HEK293 (cell line): ENCODE measurements at regions not wholly inside any gene's neighbourhood (a gene's known extent, or its start where the extent isn't known, plus 50 kb on each side); places are given as distances from the start of the nearest gene placed in this dataset.

Experiments used
- CTCF ChIA-PET: fragments of 350-600 bp; formaldehyde crosslinking; extraction: SDS; loops from one replicate; lab custom pipeline; 2021; ENCODE audit warnings: antibody characterized with exemption; lab: Yijun Ruan, JAX
- POLR2A ChIA-PET: fragments of 300-600 bp; formaldehyde crosslinking; extraction: SDS; loops from one replicate; lab custom pipeline; 2020; ENCODE audit warnings: antibody characterized with exemption, inconsistent platforms; lab: Yijun Ruan, JAX
- H3K27ac ChIP-seq: fragments of 200-500 bp; sonication (Bioruptor generic); 2 replicates; pipeline ENCODE4 v1.5.1; 2014; ENCODE audit warnings: low read depth, low read length, control low read depth, inconsistent platforms; ENCODE audit errors: extremely low read depth
- H3K36me3 ChIP-seq, 2 experiments: fragments of 200-500 bp in 1 of 2; sonication (Bioruptor generic) in 1 of 2; 1 replicate in 1 of 2; 2 replicates in 1 of 2; pipeline ENCODE4 v1.5.1; 2014 to 2017; ENCODE audit warnings: inconsistent platforms in 2 of 2, low read length in 2 of 2; ENCODE audit not compliant: control insufficient read depth in 2 of 2, insufficient read depth in 1 of 2
- H3K4me1 ChIP-seq: fragments of 200-500 bp; sonication (Bioruptor generic); 2 replicates; pipeline ENCODE4 v1.5.1; 2014; ENCODE audit warnings: mild to moderate bottlenecking, low read length, inconsistent platforms; ENCODE audit not compliant: control insufficient read depth, insufficient read depth
- H3K4me3 ChIP-seq: 2 replicates; pipeline ENCODE4 v1.5.1; 2011; ENCODE audit warnings: low read depth, mild to moderate bottlenecking, control low read depth, low read length, moderate library complexity
- H3K9me3 ChIP-seq: fragments of 200-500 bp; sonication (Bioruptor generic); 2 replicates; pipeline ENCODE4 v1.5.1; 2014; ENCODE audit warnings: low read depth, low read length, inconsistent platforms; ENCODE audit not compliant: control insufficient read depth, insufficient read depth
- ELK4 ChIP-seq: IDR thresholded peaks from 2 replicates; pipeline ENCODE4 v1.6.1; 2011; ENCODE audit warnings: mild to moderate bottlenecking, low read depth, low read length, borderline replicate concordance
- HIC1 ChIP-seq: fragments of 450-650 bp; formaldehyde crosslinking; IDR thresholded peaks from 2 replicates; pipeline ENCODE4 v1.5.1; 2016; ENCODE audit warnings: missing biosample characterization, missing genetic modification characterization
- MEIS1 ChIP-seq: sonication (generic); formaldehyde crosslinking; IDR thresholded peaks from 2 replicates; pipeline ENCODE4 v1.8.1; 2022; ENCODE audit warnings: missing genetic modification reagents, mild to moderate bottlenecking, borderline replicate concordance
- MZF1 ChIP-seq: fragments of 450-650 bp; formaldehyde crosslinking; IDR thresholded peaks from 2 replicates; pipeline ENCODE4 v1.5.1; 2017; ENCODE audit warnings: missing biosample characterization, missing genetic modification characterization, borderline replicate concordance
- YY2 ChIP-seq: fragments of 450-650 bp; formaldehyde crosslinking; IDR thresholded peaks from 2 replicates; pipeline ENCODE4 v1.5.1; 2016; ENCODE audit warnings: missing biosample characterization, missing genetic modification characterization
- ZBTB10 ChIP-seq: fragments of 450-650 bp; formaldehyde crosslinking; IDR thresholded peaks from 2 replicates; pipeline ENCODE4 v1.5.1; 2016; ENCODE audit warnings: missing biosample characterization, missing genetic modification characterization
- ZNF2 ChIP-seq: fragments of 450-650 bp; formaldehyde crosslinking; IDR thresholded peaks from 2 replicates; pipeline ENCODE4 v1.5.1; 2016; ENCODE audit warnings: missing biosample characterization, missing genetic modification characterization
- ZNF23 ChIP-seq: fragments of 450-650 bp; formaldehyde crosslinking; IDR thresholded peaks from 2 replicates; pipeline ENCODE4 v1.5.1; 2016; ENCODE audit warnings: missing biosample characterization, missing genetic modification characterization, borderline replicate concordance
- ZNF292 ChIP-seq: fragments of 450-650 bp; formaldehyde crosslinking; IDR thresholded peaks from 2 replicates; pipeline ENCODE4 v1.5.1; 2016; ENCODE audit warnings: low read depth, missing biosample characterization, missing genetic modification characterization, borderline replicate concordance
- ZNF37A ChIP-seq: fragments of 450-650 bp; IDR thresholded peaks from 2 replicates; pipeline ENCODE4 v1.5.1; 2018; ENCODE audit warnings: missing biosample characterization, missing genetic modification characterization
- ZNF426 ChIP-seq: fragments of 450-650 bp; formaldehyde crosslinking; IDR thresholded peaks from 2 replicates; pipeline ENCODE4 v1.5.1; 2017; ENCODE audit warnings: missing biosample characterization, missing genetic modification characterization, mild to moderate bottlenecking, inconsistent platforms, moderate library complexity
- ZNF514 ChIP-seq: fragments of 450-650 bp; formaldehyde crosslinking; IDR thresholded peaks from 2 replicates; pipeline ENCODE4 v1.5.1; 2016; ENCODE audit warnings: missing biosample characterization, missing genetic modification characterization
- ZNF529 ChIP-seq: fragments of 450-650 bp; formaldehyde crosslinking; IDR thresholded peaks from 2 replicates; pipeline ENCODE4 v1.5.1; 2017; ENCODE audit warnings: missing genetic modification characterization, missing biosample characterization; ENCODE audit not compliant: insufficient replicate concordance
- ZNF629 ChIP-seq: fragments of 450-650 bp; formaldehyde crosslinking; IDR thresholded peaks from 2 replicates; pipeline ENCODE4 v1.5.1; 2017; ENCODE audit warnings: missing biosample characterization, missing genetic modification characterization
- ZNF645 ChIP-seq: fragments of 450-650 bp; formaldehyde crosslinking; IDR thresholded peaks from 2 replicates; pipeline ENCODE4; 2016; ENCODE audit warnings: missing biosample characterization, missing genetic modification characterization
- ZNF660 ChIP-seq: fragments of 450-650 bp; IDR thresholded peaks from 2 replicates; pipeline ENCODE4 v1.5.1; 2018; ENCODE audit warnings: missing biosample characterization, mild to moderate bottlenecking, missing genetic modification characterization
- ZNF670 ChIP-seq: fragments of 450-650 bp; formaldehyde crosslinking; IDR thresholded peaks from 2 replicates; pipeline ENCODE4 v1.5.1; 2016; ENCODE audit warnings: missing biosample characterization, missing genetic modification characterization, low read depth
- ZNF76 ChIP-seq: fragments of 450-650 bp; formaldehyde crosslinking; IDR thresholded peaks from 2 replicates; pipeline ENCODE4; 2016; ENCODE audit warnings: low read depth, missing biosample characterization, missing genetic modification characterization, borderline replicate concordance
- ZNF777 ChIP-seq: fragments of 450-650 bp; formaldehyde crosslinking; IDR thresholded peaks from 2 replicates; pipeline ENCODE4 v1.5.1; 2017; ENCODE audit warnings: missing biosample characterization, missing genetic modification characterization, borderline replicate concordance
- ZNF843 ChIP-seq: fragments of 450-650 bp; formaldehyde crosslinking; IDR thresholded peaks from 2 replicates; pipeline ENCODE4 v1.5.1; 2016; ENCODE audit warnings: missing biosample characterization, missing genetic modification characterization

- TF ChIP-seq MEIS1 (CRISPR knock-in tag) = no peak
- TF ChIP-seq ZNF2 = no peak
- TF ChIP-seq ZNF660 (tag by site-specific recombination) = no peak
- TF ChIP-seq ZNF529 (tag by site-specific recombination) = no peak
- TF ChIP-seq ZNF426 (tag by site-specific recombination) = no peak
- TF ChIP-seq ZNF76 (tag by site-specific recombination) = no peak
- TF ChIP-seq, all 188 proteins: peak for 0
Observed at GRCh38 chr7:53611043-53611442, 575.6 kb downstream of the POM121L12 start (continued).

- H3K4me3 ChIP-seq = no peak overlapping the region
- H3K9me3 ChIP-seq = no peaks in the 10 kb centered on the region
- TF ChIP-seq ZNF670 (tag by site-specific recombination) (no peak), ZNF37A (tag by site-specific recombination) (no peak), ELK4 (no peak), ZNF23 (tag by site-specific recombination) (no peak), ZBTB10 (tag by site-specific recombination) (no peak), ZNF514 (no peak), MZF1 (no peak), ZNF2 (no peak), HIC1 (tag by site-specific recombination) (no peak), ZNF843 (tag by site-specific recombination) (no peak), YY2 (tag by site-specific recombination) (no peak), MEIS1 (CRISPR knock-in tag) (no peak), ZNF645 (tag by site-specific recombination) (no peak), ZNF629 (tag by site-specific recombination) (no peak), ZNF292 (tag by site-specific recombination) (no peak), ZNF777 (no peak)
- ChIA-PET CTCF (no interaction called here), POLR2A (no interaction called here)
- H3K27ac ChIP-seq = no peak overlapping the region
- H3K4me1 ChIP-seq = no peaks in the 10 kb centered on the region
- no peaks in the 10 kb centered on the region for H3K36me3 ChIP-seq
Observed at GRCh38 chr7:53624356-53624755, 588.9 kb downstream of the POM121L12 start.
